Motor neuron (in vitro differentiated cells): ENCODE measurements at regions not wholly inside any gene's neighbourhood (a gene's known extent, or its start where the extent isn't known, plus 50 kb on each side); places are given as distances from the start of the nearest gene placed in this dataset.
A peak's percentile ranks its signal among the peaks of the same experiment; 100 is the strongest.
"Not testable (repeated sequence)": the region's sequence is repeated elsewhere in the genome, so short reads cannot be mapped to it uniquely, and the experiment has no call there.

ENCODE experiments used
- ATAC-seq, 8 experiments: fragments of 200-7000 bp; cut with Tn5 transposase; replicated peaks in 6 of 8; 2 replicates each; pipeline ENCODE4 v1.8.0; 2021; ENCODE audit warnings: mild to moderate bottlenecking in 8 of 8, moderate library complexity in 8 of 8
- H3K27ac ChIP-seq, 2 donors: fragments of 250-450 bp; sonication (Bioruptor Pico); 2 replicates each; pipeline ENCODE4 v1.9.0; 2021; ENCODE audit warnings: antibody characterized with exemption in 2 of 2, mild to moderate bottlenecking in 2 of 2, moderate library complexity in 1 of 2
- H3K4me1 ChIP-seq, 2 donors: fragments of 250-450 bp; sonication (Bioruptor Pico); replicated peaks in 1 of 2; 2 replicates each; pipeline ENCODE4 v1.6.1; 2021; ENCODE audit warnings: antibody characterized with exemption in 2 of 2, mild to moderate bottlenecking in 2 of 2, moderate library complexity in 1 of 2
- H3K4me3 ChIP-seq, 5 donors: fragments of 250-450 bp; sonication (Bioruptor Pico); 2 replicates each; pipeline ENCODE4 v1.9.0; 2021; ENCODE audit warnings: antibody characterized with exemption in 5 of 5, mild to moderate bottlenecking in 5 of 5, moderate library complexity in 4 of 5
- WGBS, 10 experiments: fragments of 450-650 bp; shearing (Covaris generic); methylation state at CpG; one replicate each; pipeline ENCODE4 v1.0.0; 2022; 5-methylcytosine and 5-hydroxymethylcytosine counted together
- in situ Hi-C, 9 experiments: fragments of 400-800 bp; cut with MboI; loops; one replicate each; pipeline ENCODE4 v1.15.0; 2021; ENCODE audit warnings: low sequenced_read_pairs in 9 of 9, low pct_unique_long_range_greater_than_20kb in 2 of 9; ENCODE audit not compliant: unreplicated experiment in 9 of 9

- ATAC-seq: peak in 3 of 8 experiments; percentile 89 to 95 (median 92)
- H3K4me3 ChIP-seq: no peak overlapping the region
- no peaks in the 10 kb centered on the region for H3K4me1 ChIP-seq
- in situ Hi-C loops: no loop called here
- 52 to 92% (median 82%) methylated on average over 1 to 11 of the region's 13 CpGs for WGBS, 10 experiments
- no peak overlapping the region for H3K27ac ChIP-seq
Measured at GRCh38 chr6:1182722-1183521, 129.0 kb upstream of the FOXQ1 start.

- WGBS, 10 experiments: 20 to 100% (median 59%) methylated on average over 1 to 4 of the region's 4 CpGs; no CpG with 5 or more reads in 1 of the 10 experiments
- in situ Hi-C loops: no loop called here
- no peaks in the 10 kb centered on the region for H3K4me1 ChIP-seq
- no peak overlapping the region for H3K4me3 ChIP-seq
- no peak for ATAC-seq
- H3K27ac ChIP-seq: no peak overlapping the region
Measured at GRCh38 chr6:1181939-1182605, 129.8 kb upstream of the FOXQ1 start.

- in situ Hi-C loops: no loop called here
- no peaks in the 10 kb centered on the region for H3K4me1 ChIP-seq
- no peak overlapping the region for H3K4me3 ChIP-seq
- H3K27ac ChIP-seq: no peak overlapping the region
- ATAC-seq: no peak
- 67 to 90% (median 77%) methylated on average over 2 to 16 of the region's 16 CpGs; no CpG with 5 or more reads in 1 of the 10 experiments for WGBS, 10 experiments
Measured at GRCh38 chr6:1179571-1180459, 132.1 kb upstream of the FOXQ1 start.

GRCh38 chr6:1178590-1178989 lies 133.3 kb upstream of the FOXQ1 start:
- in situ Hi-C loops: no loop called here
- ATAC-seq: no peak
- no peak overlapping the region for H3K4me3 ChIP-seq
- no peaks in the 10 kb centered on the region for H3K4me1 ChIP-seq
- WGBS, 10 experiments: 0 to 92% (median 57%) methylated on average over 1 to 2 of the region's 3 CpGs; no CpG with 5 or more reads in 4 of the 10 experiments
- H3K27ac ChIP-seq: no peak overlapping the region

- Histone ChIP-seq H3K27ac (no peak overlapping the region), H3K4me3 (no peak overlapping the region), H3K4me1 (no peaks in the 10 kb centered on the region)
- in situ Hi-C loops: no loop called here
- no peak for ATAC-seq
- WGBS, 10 experiments: 60 to 100% (median 72%) methylated on average over 1 to 6 of the region's 6 CpGs; no CpG with 5 or more reads in 2 of the 10 experiments
Measured at GRCh38 chr6:1176567-1176966, 135.3 kb upstream of the FOXQ1 start.

- in situ Hi-C loops: no loop called here
- H3K4me3 ChIP-seq: no peak overlapping the region
- no peak overlapping the region for H3K27ac ChIP-seq
- WGBS, 10 experiments: 50 to 85% (median 69%) methylated on average over 1 to 4 of the region's 4 CpGs; no CpG with 5 or more reads in 3 of the 10 experiments
- H3K4me1 ChIP-seq: no peaks in the 10 kb centered on the region
- ATAC-seq: no peak
Measured at GRCh38 chr6:1175877-1176276, 136.0 kb upstream of the FOXQ1 start.

GRCh38 chr6:1170794-1171193 lies 141.1 kb upstream of the FOXQ1 start:
- Histone ChIP-seq H3K4me1 (no peaks in the 10 kb centered on the region), H3K27ac (no peak overlapping the region), H3K4me3 (no peak overlapping the region)
- in situ Hi-C loops: no loop called here
- no peak for ATAC-seq
- 0 to 100% (median 100%) methylated on average over 1 to 5 of the region's 8 CpGs; no CpG with 5 or more reads in 3 of the 10 experiments for WGBS, 10 experiments

GRCh38 chr6:1164600-1164999 lies 147.3 kb upstream of the FOXQ1 start:
- no peak overlapping the region for H3K27ac ChIP-seq
- no peaks in the 10 kb centered on the region for H3K4me1 ChIP-seq
- WGBS, 10 experiments: 14 to 100% (median 65%) methylated on average over 1 to 4 of the region's 5 CpGs; no CpG with 5 or more reads in 4 of the 10 experiments
- no peak for ATAC-seq
- in situ Hi-C loops: no loop called here
- no peak overlapping the region for H3K4me3 ChIP-seq

GRCh38 chr6:1163501-1163900 lies 148.4 kb upstream of the FOXQ1 start:
- H3K27ac ChIP-seq: no peak overlapping the region
- in situ Hi-C loops: no loop called here
- H3K4me3 ChIP-seq: no peak overlapping the region
- no peak for ATAC-seq
- H3K4me1 ChIP-seq: no peaks in the 10 kb centered on the region
- WGBS, 10 experiments: 46 to 94% (median 67%) methylated on average over 3 to 5 of the region's 5 CpGs

GRCh38 chr6:1162367-1163275 lies 149.3 kb upstream of the FOXQ1 start:
- Histone ChIP-seq H3K4me1 (no peaks in the 10 kb centered on the region), H3K27ac (no peak overlapping the region), H3K4me3 (no peak overlapping the region)
- in situ Hi-C loops: no loop called here
- ATAC-seq: no peak
- WGBS, 10 experiments: 36 to 80% (median 73%) methylated on average over 2 to 8 of the region's 8 CpGs

- H3K27ac ChIP-seq, H3K4me1 ChIP-seq, in situ Hi-C loops, H3K4me3 ChIP-seq, ATAC-seq: not testable (repeated sequence)
- 8 to 100% (median 50%) methylated on average over 1 to 3 of the region's 3 CpGs for WGBS, 10 experiments
Measured at GRCh38 chr6:1156411-1156810, 155.5 kb upstream of the FOXQ1 start.

GRCh38 chr6:1153696-1154245 lies 158.1 kb upstream of the FOXQ1 start:
- in situ Hi-C loops: no loop called here

More at GRCh38 chr6:1153696-1154245, 158.1 kb upstream of the FOXQ1 start:
- Histone ChIP-seq H3K4me1 (no peaks in the 10 kb centered on the region), H3K27ac (no peak overlapping the region), H3K4me3 (no peak overlapping the region)
- no peak for ATAC-seq
